ENCODE measurements at regions not wholly inside any gene's neighbourhood (a gene's known extent, or its start where the extent isn't known, plus 50 kb on each side); places are given as distances from the start of the nearest gene placed in this dataset.

GRCh38 chr5:174424219-174425053 lies 299.9 kb upstream of the MSX2 start:
- peak in 1 of 2 donors; percentile 15 for DNase-seq (ENCODE audit: low read depth in 2 of 2)
- Histone ChIP-seq H3K79me2 (ENCODE audit: control insufficient read depth, insufficient read depth, low read length) (no peaks in the 10 kb centered on the region), H2AFZ (ENCODE audit: low read length) (no peak overlapping the region), H3K4me3 (replicated peaks in 1 of 4; ENCODE audit: control extremely low read depth in 1 of 4, insufficient read depth in 1 of 4, low read depth in 3 of 4, low read length in 4 of 4) (no peak overlapping the region), H3K27me3 (ENCODE audit: control insufficient read depth, insufficient read depth, low read length) (no peaks in the 10 kb centered on the region), H3K9ac (ENCODE audit: insufficient read depth, low read length) (no peak overlapping the region), H3K4me2 (ENCODE audit: extremely low read depth, insufficient read depth, low read length) (no peak overlapping the region), H3K27ac (ENCODE audit: insufficient read depth, low read length) (no peak overlapping the region), H4K20me1 (ENCODE audit: control insufficient read depth, extremely low read depth, insufficient read depth, low read length) (no peaks in the 10 kb centered on the region), H3K9me3 (ENCODE audit: control insufficient read depth, insufficient read depth, low read depth, low read length) (no peaks in the 10 kb centered on the region), H3K4me1 (ENCODE audit: control insufficient read depth, extremely low read depth, insufficient read depth, low read length) (no peaks in the 10 kb centered on the region), H3K36me3 (ENCODE audit: control insufficient read depth, insufficient read depth, low read length) (no peaks in the 10 kb centered on the region)
- TF ChIP-seq EZH2 (IDR thresholded peaks at IDR 0.05; ENCODE audit: low read length, missing control alignments) (no peak), CTCF (conservative IDR thresholded peaks at IDR 0.05 in 1 of 2, IDR thresholded peaks at IDR 0.05 in 1 of 2; ENCODE audit: low read depth in 1 of 2, low read length in 2 of 2) (peak in 1 of 2 donors; percentile 31)

GRCh38 chr5:174425271-174425963 lies 299.0 kb upstream of the MSX2 start:
- no peak overlapping the region for H3K4me3 ChIP-seq (replicated peaks in 1 of 4; ENCODE audit: control extremely low read depth in 1 of 4, insufficient read depth in 1 of 4, low read depth in 3 of 4, low read length in 4 of 4)
- no peak overlapping the region for H3K4me2 ChIP-seq (ENCODE audit: extremely low read depth, insufficient read depth, low read length)
- no peaks in the 10 kb centered on the region for H3K79me2 ChIP-seq (ENCODE audit: control insufficient read depth, insufficient read depth, low read length)
- H3K27ac ChIP-seq (ENCODE audit: insufficient read depth, low read length), result no peak overlapping the region
- TF ChIP-seq CTCF (conservative IDR thresholded peaks at IDR 0.05 in 1 of 2, IDR thresholded peaks at IDR 0.05 in 1 of 2; ENCODE audit: low read depth in 1 of 2, low read length in 2 of 2) (no peak), EZH2 (IDR thresholded peaks at IDR 0.05; ENCODE audit: low read length, missing control alignments) (no peak)
- H3K36me3 ChIP-seq (ENCODE audit: control insufficient read depth, insufficient read depth, low read length), result no peaks in the 10 kb centered on the region
- H3K27me3 ChIP-seq (ENCODE audit: control insufficient read depth, insufficient read depth, low read length), result no peaks in the 10 kb centered on the region
- no peak overlapping the region for H3K9ac ChIP-seq (ENCODE audit: insufficient read depth, low read length)
- H2AFZ ChIP-seq (ENCODE audit: low read length), result no peak overlapping the region
- no peaks in the 10 kb centered on the region for H4K20me1 ChIP-seq (ENCODE audit: control insufficient read depth, extremely low read depth, insufficient read depth, low read length)
- no peaks in the 10 kb centered on the region for H3K9me3 ChIP-seq (ENCODE audit: control insufficient read depth, insufficient read depth, low read depth, low read length)
- no peak for DNase-seq (ENCODE audit: low read depth in 2 of 2)
- H3K4me1 ChIP-seq (ENCODE audit: control insufficient read depth, extremely low read depth, insufficient read depth, low read length), result no peaks in the 10 kb centered on the region

GRCh38 chr5:174425964-174426290 lies 298.5 kb upstream of the MSX2 start:
- H2AFZ ChIP-seq (ENCODE audit: low read length), result no peak overlapping the region
- H3K4me1 ChIP-seq (ENCODE audit: control insufficient read depth, extremely low read depth, insufficient read depth, low read length), result no peaks in the 10 kb centered on the region
- no peaks in the 10 kb centered on the region for H3K36me3 ChIP-seq (ENCODE audit: control insufficient read depth, insufficient read depth, low read length)
- DNase-seq (ENCODE audit: low read depth in 2 of 2), result no peak
- TF ChIP-seq CTCF (conservative IDR thresholded peaks at IDR 0.05 in 1 of 2, IDR thresholded peaks at IDR 0.05 in 1 of 2; ENCODE audit: low read depth in 1 of 2, low read length in 2 of 2) (no peak), EZH2 (IDR thresholded peaks at IDR 0.05; ENCODE audit: low read length, missing control alignments) (no peak)
- H4K20me1 ChIP-seq (ENCODE audit: control insufficient read depth, extremely low read depth, insufficient read depth, low read length), result no peaks in the 10 kb centered on the region
- H3K4me3 ChIP-seq (replicated peaks in 1 of 4; ENCODE audit: control extremely low read depth in 1 of 4, insufficient read depth in 1 of 4, low read depth in 3 of 4, low read length in 4 of 4), result no peak overlapping the region
- no peaks in the 10 kb centered on the region for H3K79me2 ChIP-seq (ENCODE audit: control insufficient read depth, insufficient read depth, low read length)
- H3K4me2 ChIP-seq (ENCODE audit: extremely low read depth, insufficient read depth, low read length), result no peak overlapping the region
- H3K27ac ChIP-seq (ENCODE audit: insufficient read depth, low read length), result no peak overlapping the region
- no peaks in the 10 kb centered on the region for H3K27me3 ChIP-seq (ENCODE audit: control insufficient read depth, insufficient read depth, low read length)
- no peak overlapping the region for H3K9ac ChIP-seq (ENCODE audit: insufficient read depth, low read length)
- no peaks in the 10 kb centered on the region for H3K9me3 ChIP-seq (ENCODE audit: control insufficient read depth, insufficient read depth, low read depth, low read length)
